ENCODE measurements at regions not wholly inside any gene's neighbourhood (a gene's known extent, or its start where the extent isn't known, plus 50 kb on each side); places are given as distances from the start of the nearest gene placed in this dataset.

DNA sequence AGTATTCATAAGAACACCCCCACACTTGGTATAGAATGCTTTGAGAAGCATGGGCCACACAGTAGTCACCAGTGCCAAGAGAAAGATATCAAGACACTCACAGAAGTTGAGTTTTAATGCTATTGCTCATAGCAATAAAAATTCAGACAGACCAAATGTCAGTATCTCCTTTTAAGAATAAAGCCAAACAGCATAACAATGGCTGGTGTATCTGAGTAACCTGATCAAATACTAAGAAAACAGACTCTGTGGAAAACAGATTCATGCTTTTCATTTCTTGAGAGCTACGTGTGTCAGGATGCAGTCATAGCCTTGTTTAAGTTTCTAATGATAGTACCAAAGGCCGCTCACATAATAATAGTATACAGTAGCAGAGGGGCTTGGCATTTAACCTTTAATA lies 778.5 kb downstream of the MECOM start (continued):
- TF ChIP-seq, protein P1, sequence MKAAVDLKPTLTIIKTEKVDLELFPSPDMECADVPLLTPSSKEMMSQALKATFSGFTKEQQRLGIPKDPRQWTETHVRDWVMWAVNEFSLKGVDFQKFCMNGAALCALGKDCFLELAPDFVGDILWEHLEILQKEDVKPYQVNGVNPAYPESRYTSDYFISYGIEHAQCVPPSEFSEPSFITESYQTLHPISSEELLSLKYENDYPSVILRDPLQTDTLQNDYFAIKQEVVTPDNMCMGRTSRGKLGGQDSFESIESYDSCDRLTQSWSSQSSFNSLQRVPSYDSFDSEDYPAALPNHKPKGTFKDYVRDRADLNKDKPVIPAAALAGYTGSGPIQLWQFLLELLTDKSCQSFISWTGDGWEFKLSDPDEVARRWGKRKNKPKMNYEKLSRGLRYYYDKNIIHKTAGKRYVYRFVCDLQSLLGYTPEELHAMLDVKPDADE (IDR thresholded peaks at IDR 0.05) = no peak
- TF ChIP-seq REST (IDR thresholded peaks at IDR 0.05; ENCODE audit: unreplicated experiment) = no peak
- no peak for TF ChIP-seq NANOG (IDR thresholded peaks at IDR 0.05; ENCODE audit: borderline replicate concordance)
- TF ChIP-seq EZH2phosphoT487 (IDR thresholded peaks at IDR 0.05; ENCODE audit: unreplicated experiment) = no peak

- Histone ChIP-seq H3F3A (replicated peaks; ENCODE audit: low read depth) (no peaks in the 10 kb centered on the region), H3K4me2 (no peak overlapping the region), H3K79me2 (replicated peaks; ENCODE audit: insufficient read depth) (no peaks in the 10 kb centered on the region), H3K4me3 (no peak overlapping the region), H3K9me2 (ENCODE audit: insufficient read depth) (no peaks in the 10 kb centered on the region), H3K27me3 (ENCODE audit: insufficient read depth) (no peaks in the 10 kb centered on the region), H3K36me3 (ENCODE audit: insufficient read depth) (no peaks in the 10 kb centered on the region), H2AFZ (no peak overlapping the region), H3K27ac (ENCODE audit: low read depth) (no peak overlapping the region), H4K20me1 (replicated peaks; ENCODE audit: insufficient read depth) (no peaks in the 10 kb centered on the region), H3K4me1 (ENCODE audit: insufficient read depth) (no peaks in the 10 kb centered on the region; the same call in 1 of the 2 replicates)
- DNase-seq (ENCODE audit: low spot score) = no peak
- no peak for ATAC-seq
- Mint-ChIP-seq H3K4me3 (no peak overlapping the region), H3K27me3 (ENCODE audit: insufficient read depth, low read depth, poor library complexity) (peaks cover 3% of the 10 kb centered on the region), H3K9me3 (no peaks in the 10 kb centered on the region), H3K27ac (no peak overlapping the region), H3K36me3 (ENCODE audit: low read depth) (no peaks in the 10 kb centered on the region), H3K4me1 (peaks cover 19% of the 10 kb centered on the region)
- no peak for TF ChIP-seq STAT1 (IDR thresholded peaks at IDR 0.05; ENCODE audit: unreplicated experiment)
- no peak for TF ChIP-seq EZH2phosphoT487 (IDR thresholded peaks at IDR 0.05; ENCODE audit: unreplicated experiment)
- TF ChIP-seq, protein P1 (IDR thresholded peaks at IDR 0.05) = no peak
- TF ChIP-seq REST (IDR thresholded peaks at IDR 0.05; ENCODE audit: unreplicated experiment) = no peak
- TF ChIP-seq ZNF331 (CRISPR knock-in tag; IDR thresholded peaks at IDR 0.05; ENCODE audit: low read depth) = no peak
- TF ChIP-seq, protein P2, sequence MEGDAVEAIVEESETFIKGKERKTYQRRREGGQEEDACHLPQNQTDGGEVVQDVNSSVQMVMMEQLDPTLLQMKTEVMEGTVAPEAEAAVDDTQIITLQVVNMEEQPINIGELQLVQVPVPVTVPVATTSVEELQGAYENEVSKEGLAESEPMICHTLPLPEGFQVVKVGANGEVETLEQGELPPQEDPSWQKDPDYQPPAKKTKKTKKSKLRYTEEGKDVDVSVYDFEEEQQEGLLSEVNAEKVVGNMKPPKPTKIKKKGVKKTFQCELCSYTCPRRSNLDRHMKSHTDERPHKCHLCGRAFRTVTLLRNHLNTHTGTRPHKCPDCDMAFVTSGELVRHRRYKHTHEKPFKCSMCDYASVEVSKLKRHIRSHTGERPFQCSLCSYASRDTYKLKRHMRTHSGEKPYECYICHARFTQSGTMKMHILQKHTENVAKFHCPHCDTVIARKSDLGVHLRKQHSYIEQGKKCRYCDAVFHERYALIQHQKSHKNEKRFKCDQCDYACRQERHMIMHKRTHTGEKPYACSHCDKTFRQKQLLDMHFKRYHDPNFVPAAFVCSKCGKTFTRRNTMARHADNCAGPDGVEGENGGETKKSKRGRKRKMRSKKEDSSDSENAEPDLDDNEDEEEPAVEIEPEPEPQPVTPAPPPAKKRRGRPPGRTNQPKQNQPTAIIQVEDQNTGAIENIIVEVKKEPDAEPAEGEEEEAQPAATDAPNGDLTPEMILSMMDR (conservative IDR thresholded peaks at IDR 0.05; ENCODE audit: low read depth in 2 of 2) = no peak
- TF ChIP-seq JUNB (IDR thresholded peaks at IDR 0.05; ENCODE audit: unreplicated experiment) = no peak
These were observed 779.1 kb downstream of the MECOM start for GRCh38 chr3:168884353-168884903.

All from GM23338 (cell line).